Left ventricle myocardium inferior (tissue), 1 donor: ENCODE measurements at regions not wholly inside any gene's neighbourhood (a gene's known extent, or its start where the extent isn't known, plus 50 kb on each side); places are given as distances from the start of the nearest gene placed in this dataset.
A peak's percentile ranks its signal among the peaks of the same experiment; 100 is the strongest.

Experiments
- DNase-seq: peaks from one replicate; pipeline ENCODE4 v3.0.0-alpha.2; 2020
- H3K27ac ChIP-seq: fragments of 200-600 bp; replicated peaks from 2 replicates; pipeline ENCODE4 v1.8.0; 2021
- H3K27me3 ChIP-seq: fragments of 200-600 bp; 2 replicates; pipeline ENCODE4 v1.8.0; 2021; ENCODE audit warnings: low read depth
- H3K36me3 ChIP-seq: fragments of 200-600 bp; 2 replicates; pipeline ENCODE4 v1.8.0; 2021
- H3K4me1 ChIP-seq: fragments of 200-600 bp; 2 replicates; pipeline ENCODE4 v1.8.0; 2021
- H3K4me3 ChIP-seq: fragments of 200-600 bp; 2 replicates; pipeline ENCODE4 v1.8.0; 2021; ENCODE audit warnings: mild to moderate bottlenecking, moderate library complexity
- H3K9me3 ChIP-seq: fragments of 200-600 bp; replicated peaks from 2 replicates; pipeline ENCODE4 v1.8.0; 2021
- intact Hi-C: fragments of 100-400 bp; cut with micrococcal nuclease; formaldehyde crosslinking; loops from one replicate; pipeline ENCODE4 v1.11.0; 2022
- TF ChIP-seq, protein P1 (sequence below): fragments of 200-600 bp; IDR thresholded peaks from 2 replicates; pipeline ENCODE4 v1.8.0; 2021; ENCODE audit warnings: antibody characterized with exemption, mild to moderate bottlenecking, borderline replicate concordance
- donor health status: DM: no; HTN: yes; CAD: no; lungs with severe emphysema.

GRCh38 chr6:138576313-138576712 is 77.0 kb upstream of the NHSL1 start:
- Histone ChIP-seq H3K36me3 (no peaks in the 10 kb centered on the region), H3K4me3 (no peak overlapping the region), H3K27me3 (no peaks in the 10 kb centered on the region), H3K4me1 (peaks cover 22% of the 10 kb centered on the region), H3K9me3 (no peaks in the 10 kb centered on the region), H3K27ac (no peak overlapping the region)
- TF ChIP-seq, protein P1, sequence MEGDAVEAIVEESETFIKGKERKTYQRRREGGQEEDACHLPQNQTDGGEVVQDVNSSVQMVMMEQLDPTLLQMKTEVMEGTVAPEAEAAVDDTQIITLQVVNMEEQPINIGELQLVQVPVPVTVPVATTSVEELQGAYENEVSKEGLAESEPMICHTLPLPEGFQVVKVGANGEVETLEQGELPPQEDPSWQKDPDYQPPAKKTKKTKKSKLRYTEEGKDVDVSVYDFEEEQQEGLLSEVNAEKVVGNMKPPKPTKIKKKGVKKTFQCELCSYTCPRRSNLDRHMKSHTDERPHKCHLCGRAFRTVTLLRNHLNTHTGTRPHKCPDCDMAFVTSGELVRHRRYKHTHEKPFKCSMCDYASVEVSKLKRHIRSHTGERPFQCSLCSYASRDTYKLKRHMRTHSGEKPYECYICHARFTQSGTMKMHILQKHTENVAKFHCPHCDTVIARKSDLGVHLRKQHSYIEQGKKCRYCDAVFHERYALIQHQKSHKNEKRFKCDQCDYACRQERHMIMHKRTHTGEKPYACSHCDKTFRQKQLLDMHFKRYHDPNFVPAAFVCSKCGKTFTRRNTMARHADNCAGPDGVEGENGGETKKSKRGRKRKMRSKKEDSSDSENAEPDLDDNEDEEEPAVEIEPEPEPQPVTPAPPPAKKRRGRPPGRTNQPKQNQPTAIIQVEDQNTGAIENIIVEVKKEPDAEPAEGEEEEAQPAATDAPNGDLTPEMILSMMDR: no peak
- intact Hi-C loops: no loop called here
- DNase-seq: no peak

DNA sequence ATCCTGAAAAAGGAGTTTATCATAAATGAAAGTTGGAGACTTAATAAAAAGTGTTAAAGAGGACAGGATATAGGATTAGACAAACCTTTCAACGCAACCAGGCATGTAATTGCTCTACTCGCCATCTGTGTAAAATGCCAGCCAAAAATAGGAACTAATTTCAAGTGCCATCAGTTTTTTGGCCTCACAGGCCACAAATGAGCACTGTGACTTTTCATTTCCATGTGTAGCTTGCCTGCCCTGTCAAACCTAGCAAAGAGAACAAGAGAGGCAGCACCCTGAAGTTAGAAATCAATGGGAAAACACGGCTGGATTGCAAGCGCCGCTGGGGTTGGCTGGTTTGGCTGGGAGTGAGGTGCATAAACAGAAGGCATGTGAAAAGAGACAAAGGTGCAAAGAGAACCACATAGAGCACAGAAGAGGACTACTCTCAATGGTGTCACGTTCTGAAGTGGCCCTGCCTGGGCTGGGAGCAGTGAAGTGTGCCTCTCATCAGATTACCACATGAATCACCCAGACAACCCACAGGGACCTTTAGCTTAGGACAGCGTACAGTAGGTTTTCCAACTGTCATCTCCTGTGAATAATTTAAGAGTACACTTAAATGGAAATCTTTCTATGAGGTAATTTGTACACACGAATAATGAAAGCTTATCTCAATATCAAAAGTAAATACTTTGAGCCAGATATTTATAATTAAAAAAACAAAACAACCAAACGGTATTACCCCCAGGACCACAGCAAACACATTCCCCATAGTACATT is 78.0 kb upstream of the NHSL1 start:
- H3K4me3 ChIP-seq: no peak overlapping the region
- no peaks in the 10 kb centered on the region for H3K27me3 ChIP-seq
- TF ChIP-seq, protein P1: no peak
- peak overlapping the region; percentile 63 for H3K27ac ChIP-seq
- intact Hi-C loops: no loop called here
- H3K9me3 ChIP-seq: no peaks in the 10 kb centered on the region
- no peak for DNase-seq
- no peaks in the 10 kb centered on the region for H3K36me3 ChIP-seq
- H3K4me1 ChIP-seq: peaks cover 13% of the 10 kb centered on the region

- intact Hi-C loops: loop anchor here (10.0 kb wide), 1 partner anchor 465 kb away; no protein-coding TSS in a partner anchor
- DNase-seq: no peak
- TF ChIP-seq, protein P1: no peak
Observed at GRCh38 chr6:138580040-138580439, 80.7 kb upstream of the NHSL1 start.

DNA sequence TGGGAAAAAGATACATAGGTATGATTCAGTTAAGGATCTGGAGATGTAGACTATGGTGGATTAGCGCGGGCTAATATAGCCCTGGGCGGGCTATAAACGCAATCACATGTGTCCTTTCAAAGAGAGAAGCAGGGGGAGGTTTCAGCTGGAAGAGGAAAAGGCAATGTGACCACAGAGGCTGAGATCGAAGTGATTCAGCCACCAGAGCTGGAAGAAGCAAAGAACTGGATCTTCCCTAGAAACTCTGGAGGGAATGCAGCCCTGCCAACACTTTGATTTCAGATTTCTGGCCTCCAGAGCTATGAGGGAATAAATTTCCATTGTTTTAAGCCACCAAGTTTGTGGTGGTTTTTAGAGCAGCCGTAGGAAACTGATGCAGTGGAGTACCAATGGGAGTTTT is 81.5 kb upstream of the NHSL1 start:
- Histone ChIP-seq H3K4me3 (no peak overlapping the region), H3K9me3 (no peaks in the 10 kb centered on the region), H3K27me3 (no peaks in the 10 kb centered on the region), H3K27ac (no peak overlapping the region), H3K4me1 (peaks cover 11% of the 10 kb centered on the region), H3K36me3 (no peaks in the 10 kb centered on the region)
- DNase-seq: no peak
- TF ChIP-seq, protein P1: no peak
- intact Hi-C loops: loop anchor here (10.0 kb wide), 1 partner anchor 466 kb away; no protein-coding TSS in a partner anchor

More at GRCh38 chr6:138580040-138580439, 80.7 kb upstream of the NHSL1 start:
- peaks cover 11% of the 10 kb centered on the region for H3K4me1 ChIP-seq
- H3K27ac ChIP-seq: no peak overlapping the region
- H3K9me3 ChIP-seq: no peaks in the 10 kb centered on the region
- no peaks in the 10 kb centered on the region for H3K27me3 ChIP-seq
- no peak overlapping the region for H3K4me3 ChIP-seq
- H3K36me3 ChIP-seq: no peaks in the 10 kb centered on the region

GRCh38 chr6:138582573-138582972 is 83.3 kb upstream of the NHSL1 start:
- no peak for DNase-seq
- intact Hi-C loops: loop anchor here (10.0 kb wide), 1 partner anchor 468 kb away; no protein-coding TSS in a partner anchor
- no peaks in the 10 kb centered on the region for H3K27me3 ChIP-seq
- H3K27ac ChIP-seq: no peak overlapping the region
- no peak overlapping the region for H3K4me3 ChIP-seq
- H3K36me3 ChIP-seq: no peaks in the 10 kb centered on the region
- TF ChIP-seq, protein P1: no peak
- H3K4me1 ChIP-seq: no peaks in the 10 kb centered on the region
- H3K9me3 ChIP-seq: no peaks in the 10 kb centered on the region
